ENCODE measurements at regions not wholly inside any gene's neighbourhood (a gene's known extent, or its start where the extent isn't known, plus 50 kb on each side); places are given as distances from the start of the nearest gene placed in this dataset.
"Not testable (repeated sequence)": the region's sequence is repeated elsewhere in the genome, so short reads cannot be mapped to it uniquely, and the experiment has no call there.

GRCh38 chr17:72175787-72176515, 55.1 kb downstream of the SOX9 start:
- DNase-seq: no peak

GRCh38 chr17:72176516-72176851, 55.7 kb downstream of the SOX9 start:
- DNase-seq: no peak

- no peak for DNase-seq
Observed at GRCh38 chr17:72176951-72177660, 56.3 kb downstream of the SOX9 start.

- no peak for DNase-seq
Observed at GRCh38 chr17:72177738-72178137, 56.9 kb downstream of the SOX9 start.

GRCh38 chr17:72182371-72182873, 61.6 kb downstream of the SOX9 start:
- DNase-seq: no peak

- no peak for DNase-seq
Observed at GRCh38 chr17:72183194-72183685, 62.4 kb downstream of the SOX9 start.

- no peak for DNase-seq
Observed at GRCh38 chr17:72184805-72185204, 64.0 kb downstream of the SOX9 start.

GRCh38 chr17:72185564-72185963, 64.7 kb downstream of the SOX9 start:
- DNase-seq: no peak

- DNase-seq: no peak
Observed at GRCh38 chr17:72187556-72187955, 66.7 kb downstream of the SOX9 start.

- no peak for DNase-seq
Observed at GRCh38 chr17:72188801-72189200, 68.0 kb downstream of the SOX9 start.

- DNase-seq: no peak
Observed at GRCh38 chr17:72189768-72190593, 69.2 kb downstream of the SOX9 start.

GRCh38 chr17:72191356-72191755, 70.5 kb downstream of the SOX9 start:
- DNase-seq: no peak

GRCh38 chr17:72191921-72192799, 71.3 kb downstream of the SOX9 start:
- no peak for DNase-seq

GRCh38 chr17:72192800-72193192, 72.0 kb downstream of the SOX9 start:
- DNase-seq: no peak

GRCh38 chr17:72193391-72194106, 72.7 kb downstream of the SOX9 start:
- no peak for DNase-seq

GRCh38 chr17:72194107-72194440, 73.3 kb downstream of the SOX9 start:
- DNase-seq: not testable (repeated sequence)

- no peak for DNase-seq
Observed at GRCh38 chr17:72199256-72199655, 78.4 kb downstream of the SOX9 start.

GRCh38 chr17:72204742-72205141, 83.9 kb downstream of the SOX9 start:
- no peak for DNase-seq

- no peak for DNase-seq
Observed at GRCh38 chr17:72205357-72205756, 84.5 kb downstream of the SOX9 start.

- no peak for DNase-seq
Observed at GRCh38 chr17:72205822-72206221, 85.0 kb downstream of the SOX9 start.

- no peak for DNase-seq
Observed at GRCh38 chr17:72206376-72206775, 85.6 kb downstream of the SOX9 start.

GRCh38 chr17:72208832-72209231, 88.0 kb downstream of the SOX9 start:
- DNase-seq: no peak
